Erythroblast (primary cell): ENCODE measurements at regions not wholly inside any gene's neighbourhood (a gene's known extent, or its start where the extent isn't known, plus 50 kb on each side); places are given as distances from the start of the nearest gene placed in this dataset.
"Not testable (repeated sequence)": the region's sequence is repeated elsewhere in the genome, so short reads cannot be mapped to it uniquely, and the experiment has no call there.

Experiments
- DNase-seq, 2 experiments: peaks; one replicate each; lab custom pipeline; 2025; lab: John Stamatoyannopoulos, UW
- GATA1 ChIP-seq: IDR thresholded peaks from 2 replicates; pipeline ENCODE4 v1.6.1; 2011; ENCODE audit warnings: low read depth, mild to moderate bottlenecking, control low read depth, low read length, moderate library complexity
- POLR2A ChIP-seq: IDR thresholded peaks from 2 replicates; pipeline ENCODE4 v1.6.1; 2011; ENCODE audit warnings: mild to moderate bottlenecking, low read length

- DNase-seq, result no peak
- TF ChIP-seq POLR2A (no peak), GATA1 (no peak)
These were observed 828.2 kb downstream of the TNS3 start for GRCh38 chr7:46753662-46754061.

GRCh38 chr7:46752881-46753366, 829.0 kb downstream of the TNS3 start:
- TF ChIP-seq GATA1 (no peak), POLR2A (no peak)
- no peak for DNase-seq

- DNase-seq, result not testable (repeated sequence)
These were observed 829.8 kb downstream of the TNS3 start for GRCh38 chr7:46751927-46752723.

DNA sequence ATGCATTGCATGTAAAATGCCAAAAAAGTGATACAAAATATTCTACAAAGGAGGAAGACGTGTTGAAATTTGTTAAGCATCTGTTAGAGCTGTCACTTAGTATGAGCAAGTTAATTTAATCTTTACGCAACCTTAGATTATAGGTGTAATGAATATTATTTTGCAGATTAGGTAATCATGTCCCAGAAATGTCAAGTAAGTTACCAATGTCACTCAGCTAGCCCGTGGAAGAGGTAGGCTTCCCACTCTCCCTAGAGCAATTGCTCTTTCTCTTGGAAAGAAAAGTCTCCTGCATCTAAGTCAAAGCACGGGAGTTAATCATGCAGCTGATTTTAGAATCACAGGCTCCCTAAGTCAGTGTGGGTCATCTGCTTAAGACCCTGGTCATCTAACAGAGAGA, 830.4 kb upstream of the IGFBP3 start:
- TF ChIP-seq POLR2A, result no peak
- no peak for TF ChIP-seq GATA1
- no peak for DNase-seq

DNA sequence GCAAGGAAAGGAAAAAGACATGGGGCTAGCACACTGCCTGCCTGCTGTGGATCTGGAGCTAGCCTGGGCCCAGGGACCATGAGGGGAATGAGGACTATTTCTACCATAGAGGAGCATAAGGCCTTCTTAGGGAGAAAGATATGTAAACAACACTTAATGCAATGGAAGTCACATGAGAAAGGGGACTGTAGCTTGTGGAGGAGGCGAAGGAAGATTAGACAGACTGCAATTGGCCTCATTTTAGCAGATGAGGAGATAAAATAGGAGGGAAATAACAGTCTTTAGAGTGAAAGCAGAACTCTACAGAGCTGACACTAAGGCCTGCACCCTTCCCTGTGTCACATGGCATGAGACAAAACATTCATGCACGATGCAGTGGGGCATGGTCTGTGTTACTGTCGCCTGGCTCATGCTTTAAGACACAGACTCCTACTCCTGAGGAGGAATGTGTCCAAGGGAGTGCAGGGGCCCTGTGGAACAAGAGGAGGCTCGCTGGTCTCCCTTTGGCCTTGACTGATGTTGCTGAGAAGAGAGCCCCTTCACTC, 829.3 kb upstream of the IGFBP3 start:
- no peak for TF ChIP-seq POLR2A
- no peak for TF ChIP-seq GATA1
- no peak for DNase-seq

GRCh38 chr7:46747869-46748576, 827.0 kb upstream of the IGFBP3 start:
- no peak for TF ChIP-seq POLR2A
- TF ChIP-seq GATA1, result no peak

DNA sequence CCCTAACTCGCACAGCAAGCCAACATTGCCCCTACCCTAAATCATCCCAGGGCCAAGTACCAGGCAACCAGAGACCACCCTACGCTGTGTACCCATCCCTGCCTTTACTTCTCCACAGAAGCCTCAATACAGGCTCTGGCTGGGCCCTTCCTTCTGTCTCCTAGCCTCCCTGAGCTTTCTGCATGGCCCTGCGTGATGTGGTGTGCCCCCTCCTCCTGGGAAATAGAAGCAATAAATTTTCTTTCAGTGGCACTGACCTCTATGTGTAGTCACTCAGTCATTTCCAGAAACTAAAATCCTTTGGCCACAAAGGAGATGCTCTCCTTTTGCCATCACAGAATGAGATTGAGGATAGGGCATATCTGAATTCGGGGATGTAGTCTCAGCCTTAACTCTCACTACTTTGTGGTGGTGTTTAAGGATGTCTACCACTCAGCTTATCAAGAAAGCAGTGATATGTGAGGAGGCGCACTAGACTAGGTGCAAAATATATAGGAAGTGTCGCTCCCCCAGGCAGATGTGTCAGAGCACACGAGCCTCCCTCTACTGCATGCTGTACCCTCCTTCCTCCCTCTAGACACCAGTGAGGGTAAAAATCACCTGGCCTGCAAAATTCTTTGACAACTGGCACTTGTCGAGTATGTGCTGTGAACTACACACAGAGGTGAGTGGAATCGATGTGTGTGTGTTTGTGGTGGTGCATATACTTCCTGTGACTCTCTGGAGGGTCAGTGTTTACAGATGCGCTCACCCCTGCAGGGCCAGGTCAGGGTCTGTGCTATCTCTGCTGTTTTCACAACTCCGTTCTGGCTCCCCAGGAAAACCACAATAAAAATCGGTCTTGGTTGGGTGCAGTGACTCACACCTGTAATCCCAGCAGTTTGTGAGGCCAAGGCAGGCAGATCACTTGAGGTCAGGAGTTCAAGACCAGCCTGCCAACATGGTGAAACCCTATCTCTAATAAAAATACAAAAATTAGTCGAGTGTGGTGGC, 825.9 kb upstream of the IGFBP3 start:
- DNase-seq, result no peak
- TF ChIP-seq GATA1 (no peak), POLR2A (no peak)

More at GRCh38 chr7:46747869-46748576, 827.0 kb upstream of the IGFBP3 start:
- no peak for DNase-seq

DNA sequence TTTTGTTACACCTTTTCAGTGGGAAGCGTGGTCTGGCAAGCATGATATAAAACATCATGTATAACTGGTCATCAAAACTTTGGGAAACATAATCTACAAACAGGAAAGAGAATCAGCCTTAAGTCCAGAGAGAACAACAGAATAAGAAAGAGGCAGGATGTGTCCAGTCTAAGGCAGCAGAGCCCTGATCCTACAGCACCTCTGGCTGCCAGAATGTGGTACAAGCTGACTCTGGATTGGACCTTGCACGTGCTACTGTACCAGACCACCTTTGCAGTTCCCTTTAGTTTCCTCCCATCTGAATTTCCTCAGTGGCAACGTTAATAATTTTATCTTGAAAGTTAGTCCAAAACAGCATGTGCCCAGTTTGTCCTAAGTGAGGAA, 824.6 kb upstream of the IGFBP3 start:
- TF ChIP-seq POLR2A (no peak), GATA1 (no peak)
- DNase-seq, result no peak

DNA sequence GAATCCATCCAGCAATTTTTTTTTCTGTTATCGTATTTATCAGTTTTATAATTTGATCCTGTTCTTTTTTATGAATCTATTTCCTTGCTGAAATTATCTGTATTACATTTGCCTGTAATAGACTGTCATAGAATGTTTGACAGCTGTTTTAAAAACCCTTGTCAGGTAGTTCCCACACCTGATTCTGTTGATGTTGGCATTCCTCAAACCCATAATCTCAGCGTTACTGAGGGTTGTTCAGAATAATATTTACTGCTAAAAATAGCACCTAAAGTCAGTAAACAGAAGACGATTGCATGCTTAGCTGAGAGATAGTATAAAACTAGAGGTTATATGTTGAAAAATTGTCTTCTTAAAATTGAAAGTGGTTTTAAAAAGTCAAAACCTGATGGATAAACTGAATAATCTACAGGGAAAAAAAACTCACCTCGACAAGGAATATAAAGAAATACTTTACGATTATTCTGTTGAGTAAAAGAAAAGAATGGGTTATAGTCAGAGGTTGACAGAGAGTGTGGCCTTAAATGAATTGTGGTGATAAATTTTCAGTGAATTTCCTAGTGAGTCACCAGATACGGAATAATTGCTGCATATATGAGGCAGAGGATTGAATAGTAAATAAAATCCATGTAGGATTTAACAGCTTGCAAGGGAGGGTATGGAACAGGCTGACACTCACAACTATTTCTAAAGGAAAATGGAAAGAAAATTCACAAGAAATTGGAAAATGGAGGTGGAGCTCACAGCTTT, 824.1 kb upstream of the IGFBP3 start:
- TF ChIP-seq POLR2A (no peak), GATA1 (no peak)
- no peak for DNase-seq

GRCh38 chr7:46742601-46743000, 821.5 kb upstream of the IGFBP3 start:
- no peak for DNase-seq
- TF ChIP-seq POLR2A (no peak), GATA1 (no peak)

- no peak for DNase-seq
- TF ChIP-seq GATA1 (no peak), POLR2A (no peak)
These were observed 821.0 kb upstream of the IGFBP3 start for GRCh38 chr7:46741938-46742540.

- no peak for DNase-seq
- TF ChIP-seq POLR2A (no peak), GATA1 (no peak)
These were observed 820.1 kb upstream of the IGFBP3 start for GRCh38 chr7:46741181-46741580.
